Large intestine (tissue), 3 donors: ENCODE measurements at regions not wholly inside any gene's neighbourhood (a gene's known extent, or its start where the extent isn't known, plus 50 kb on each side); places are given as distances from the start of the nearest gene placed in this dataset.

ENCODE experiments used
- DNase-seq, 2 donors: peaks; one replicate each; pipeline versions ENCODE4 v3.0.0 to v3.0.0-alpha.2; 2013
- H3K27ac ChIP-seq: one replicate; pipeline ENCODE4 v1.5.1; 2013; ENCODE audit warnings: low read length
- H3K27me3 ChIP-seq: 2 replicates; pipeline ENCODE4 v1.6.1; 2013; ENCODE audit warnings: low read length; ENCODE audit not compliant: control insufficient read depth, insufficient read depth
- H3K36me3 ChIP-seq: 2 replicates; pipeline ENCODE4 v1.6.1; 2013; ENCODE audit warnings: low read length; ENCODE audit not compliant: control insufficient read depth, insufficient read depth
- H3K4me1 ChIP-seq: one replicate; pipeline ENCODE4 v1.6.1; 2013; ENCODE audit warnings: low read length; ENCODE audit not compliant: control insufficient read depth, insufficient read depth
- H3K4me3 ChIP-seq: one replicate; pipeline ENCODE4 v1.5.1; 2013; ENCODE audit warnings: low read length
- H3K9me3 ChIP-seq: one replicate; pipeline ENCODE4 v1.6.1; 2013; ENCODE audit warnings: mild to moderate bottlenecking, low read depth, low read length, moderate library complexity; ENCODE audit not compliant: control insufficient read depth
- WGBS: methylation state at CpG from one replicate; pipeline ENCODE4 v1.1.5; 2013; ENCODE audit warnings: low lambda C conversion rate; ENCODE audit not compliant: insufficient coverage; 5-methylcytosine and 5-hydroxymethylcytosine counted together

DNA sequence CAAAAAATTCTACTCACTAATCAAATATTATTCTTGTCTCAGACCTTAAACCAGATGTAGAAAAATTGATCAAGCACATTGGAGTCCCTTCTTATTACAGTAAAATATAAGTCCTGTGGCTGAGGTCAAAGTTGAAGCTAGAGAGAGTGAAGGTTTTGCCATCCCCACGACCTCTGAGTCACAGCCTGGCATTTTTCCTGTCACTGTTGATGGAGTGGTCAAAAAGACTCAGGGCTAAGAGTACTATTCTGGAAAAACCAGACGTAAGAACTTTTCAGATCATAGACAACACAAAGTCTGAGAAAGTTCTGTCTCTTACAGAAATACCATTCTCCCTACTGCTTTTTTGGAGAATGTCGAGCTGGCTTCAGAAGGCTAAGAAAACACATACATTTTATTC is 323.7 kb upstream of the ANKRD30A start:
- Histone ChIP-seq H3K27me3 (no peaks in the 10 kb centered on the region), H3K36me3 (no peaks in the 10 kb centered on the region), H3K27ac (no peak overlapping the region), H3K9me3 (no peaks in the 10 kb centered on the region), H3K4me1 (no peaks in the 10 kb centered on the region), H3K4me3 (no peak overlapping the region)
- DNase-seq = no peak
- WGBS = 60% methylated on average over 1 of the region's 3 CpGs

DNA sequence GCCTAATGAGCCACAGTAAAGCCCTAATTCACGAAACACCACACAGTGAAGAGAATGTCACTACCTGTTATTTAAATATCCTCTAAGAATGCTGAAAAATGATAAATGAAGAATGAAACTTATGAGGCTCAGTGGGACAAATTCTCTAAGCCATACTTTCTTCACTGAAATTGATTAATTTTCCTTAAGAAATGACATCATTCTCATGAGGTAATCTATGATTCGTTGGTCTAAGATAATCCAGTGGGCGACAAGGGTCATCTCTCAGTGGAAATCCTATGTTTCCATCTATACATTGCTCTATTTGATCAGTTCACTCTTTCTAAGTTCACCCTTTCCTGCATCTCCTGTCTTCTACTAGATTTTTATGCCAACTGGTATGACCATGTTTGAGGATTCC is 330.4 kb upstream of the ANKRD30A start:
- Histone ChIP-seq H3K9me3 (no peaks in the 10 kb centered on the region), H3K4me1 (no peaks in the 10 kb centered on the region), H3K36me3 (no peaks in the 10 kb centered on the region), H3K27ac (no peak overlapping the region), H3K27me3 (no peaks in the 10 kb centered on the region), H3K4me3 (no peak overlapping the region)
- no peak for DNase-seq
- 83% methylated on average over 1 of the region's 3 CpGs for WGBS

GRCh38 chr10:36789974-36790373 is 335.4 kb upstream of the ANKRD30A start:
- Histone ChIP-seq H3K4me1 (no peaks in the 10 kb centered on the region), H3K36me3 (no peaks in the 10 kb centered on the region), H3K9me3 (no peaks in the 10 kb centered on the region), H3K27me3 (no peaks in the 10 kb centered on the region), H3K27ac (no peak overlapping the region), H3K4me3 (no peak overlapping the region)
- WGBS = 50% methylated on average over 1 of the region's 4 CpGs
- DNase-seq = no peak

DNA sequence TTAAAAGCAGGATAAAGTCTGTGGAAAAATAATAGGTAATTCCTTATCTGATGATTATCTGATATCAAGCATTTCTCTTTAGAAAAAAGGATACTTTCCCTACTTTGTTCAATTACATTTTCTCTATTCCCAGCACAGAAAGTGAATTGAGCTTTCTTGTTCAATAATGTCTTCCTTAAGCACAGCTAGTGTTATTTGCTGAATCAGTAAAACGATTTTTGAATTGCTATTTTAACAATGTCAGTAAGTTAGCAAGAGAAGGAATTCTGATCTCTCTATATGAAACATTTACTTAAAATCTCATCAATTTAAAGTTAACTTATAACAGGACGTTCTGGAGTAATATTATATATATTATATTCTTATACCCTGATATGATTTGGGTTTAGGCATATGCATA is 337.2 kb upstream of the ANKRD30A start:
- Histone ChIP-seq H3K36me3 (no peaks in the 10 kb centered on the region), H3K27me3 (no peaks in the 10 kb centered on the region), H3K4me3 (no peak overlapping the region), H3K9me3 (no peaks in the 10 kb centered on the region), H3K27ac (no peak overlapping the region), H3K4me1 (no peaks in the 10 kb centered on the region)
- WGBS = no CpG with 5 or more reads among the region's 2 CpGs
- no peak for DNase-seq

GRCh38 chr10:36783400-36783799 is 342.0 kb upstream of the ANKRD30A start:
- Histone ChIP-seq H3K27me3 (no peaks in the 10 kb centered on the region), H3K27ac (no peak overlapping the region), H3K4me3 (no peak overlapping the region), H3K9me3 (no peaks in the 10 kb centered on the region), H3K4me1 (no peaks in the 10 kb centered on the region), H3K36me3 (no peaks in the 10 kb centered on the region)
- WGBS = no CpG with 5 or more reads among the region's 5 CpGs
- no peak for DNase-seq

DNA sequence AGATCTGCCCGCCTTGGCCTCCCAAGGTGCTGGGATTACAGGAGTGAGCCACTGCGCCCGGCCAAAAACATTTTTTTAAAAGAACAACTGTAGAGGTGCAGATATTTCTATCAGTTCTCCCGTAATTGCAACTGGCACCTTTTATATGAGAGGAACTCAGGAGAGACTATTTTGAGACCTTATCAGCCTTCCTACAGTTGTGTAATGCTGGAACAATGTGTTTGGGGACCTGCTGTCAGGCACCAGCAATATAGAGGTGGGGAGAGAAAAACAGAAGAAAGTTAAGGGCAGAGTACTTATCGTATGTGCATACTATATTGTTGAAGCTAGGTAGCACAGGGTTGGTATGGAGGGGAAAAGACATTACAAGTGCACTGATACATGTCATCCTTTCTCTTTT is 343.8 kb upstream of the ANKRD30A start:
- Histone ChIP-seq H3K4me1 (no peaks in the 10 kb centered on the region), H3K36me3 (no peaks in the 10 kb centered on the region), H3K9me3 (no peaks in the 10 kb centered on the region), H3K4me3 (no peak overlapping the region), H3K27ac (no peak overlapping the region), H3K27me3 (no peaks in the 10 kb centered on the region)
- no peak for DNase-seq
- WGBS = 86% methylated on average over 1 of the region's 5 CpGs

DNA sequence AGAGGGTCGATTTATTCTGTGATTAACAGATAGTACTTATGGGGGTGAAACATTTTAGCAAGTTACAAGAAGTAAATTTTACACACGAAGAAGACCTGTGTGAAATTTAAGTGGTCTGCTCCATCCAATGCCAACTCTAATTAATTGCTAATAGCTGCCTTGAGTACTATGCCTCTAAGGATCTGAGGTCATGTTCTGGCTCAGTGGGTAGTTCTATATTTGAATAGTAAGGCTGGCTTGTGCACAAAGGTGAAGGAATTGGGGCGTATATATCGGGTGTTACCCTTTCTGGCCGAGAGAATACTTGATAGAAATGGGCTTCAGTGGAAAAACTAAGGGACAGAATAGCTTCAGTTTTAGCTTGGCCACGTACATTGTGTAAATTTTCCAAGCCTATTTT is 345.2 kb upstream of the ANKRD30A start:
- Histone ChIP-seq H3K36me3 (no peaks in the 10 kb centered on the region), H3K4me3 (no peak overlapping the region), H3K4me1 (no peaks in the 10 kb centered on the region), H3K27ac (no peak overlapping the region), H3K9me3 (no peaks in the 10 kb centered on the region), H3K27me3 (no peaks in the 10 kb centered on the region)
- WGBS = 83% methylated on average over 3 of the region's 6 CpGs
- DNase-seq = no peak

- Histone ChIP-seq H3K27ac (no peak overlapping the region), H3K4me3 (no peak overlapping the region), H3K9me3 (no peaks in the 10 kb centered on the region), H3K27me3 (no peaks in the 10 kb centered on the region), H3K36me3 (no peaks in the 10 kb centered on the region), H3K4me1 (no peaks in the 10 kb centered on the region)
- peak; percentile 24 to 30 for DNase-seq
- 22% methylated on average over 1 of the region's 2 CpGs for WGBS
Observed at GRCh38 chr10:36779238-36779846, 346.1 kb upstream of the ANKRD30A start.

- Histone ChIP-seq H3K4me1 (no peaks in the 10 kb centered on the region), H3K9me3 (no peaks in the 10 kb centered on the region), H3K27ac (no peak overlapping the region), H3K27me3 (no peaks in the 10 kb centered on the region), H3K36me3 (no peaks in the 10 kb centered on the region), H3K4me3 (no peak overlapping the region)
- DNase-seq = no peak
Observed at GRCh38 chr10:36778651-36779050, 346.7 kb upstream of the ANKRD30A start.

DNA sequence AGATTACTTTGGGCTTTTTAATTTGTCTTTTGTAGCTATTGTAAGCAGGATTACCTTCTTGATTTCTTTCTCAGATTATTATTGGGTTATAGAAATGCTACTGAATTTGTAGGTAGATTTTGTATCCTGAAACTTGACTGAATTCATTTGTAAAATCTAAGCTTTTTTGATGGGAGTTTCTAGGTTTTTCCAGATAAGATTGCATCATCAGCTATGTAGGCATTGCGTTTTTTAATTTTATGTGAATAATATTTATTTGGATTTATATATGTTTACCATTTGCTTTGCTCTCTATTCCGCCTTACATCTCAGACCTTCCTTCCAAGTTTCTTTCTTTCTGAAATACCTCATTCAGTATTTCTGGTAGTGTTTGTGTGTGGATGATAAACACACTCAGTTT is 351.7 kb upstream of the ANKRD30A start:
- no peak for DNase-seq
- no peaks in the 10 kb centered on the region for H3K27me3 ChIP-seq
- H3K27ac ChIP-seq = no peak overlapping the region
- no peaks in the 10 kb centered on the region for H3K36me3 ChIP-seq
- no peaks in the 10 kb centered on the region for H3K9me3 ChIP-seq
- no peaks in the 10 kb centered on the region for H3K4me1 ChIP-seq
- 92% methylated on average over 2 of the region's 2 CpGs for WGBS
- no peak overlapping the region for H3K4me3 ChIP-seq

DNA sequence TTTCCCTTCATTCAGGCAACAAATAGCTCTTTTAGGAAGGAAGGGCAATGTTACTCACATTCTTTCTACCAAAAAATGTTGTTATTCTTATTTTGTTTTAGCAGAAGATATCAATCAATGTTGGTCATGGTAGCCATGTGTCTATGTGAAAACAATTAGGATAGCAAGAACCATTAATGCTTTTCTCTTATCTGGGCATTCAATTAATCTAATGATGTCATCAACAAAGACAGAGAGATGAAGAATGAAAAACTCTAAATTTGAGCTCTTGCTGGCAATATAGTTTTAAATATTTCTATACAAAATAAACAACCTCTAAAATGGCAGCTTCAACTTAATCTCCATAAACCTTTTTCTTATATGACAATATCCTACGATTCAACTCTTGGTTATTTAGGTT is 353.7 kb upstream of the ANKRD30A start:
- Histone ChIP-seq H3K27me3 (no peaks in the 10 kb centered on the region), H3K9me3 (no peaks in the 10 kb centered on the region), H3K4me3 (no peak overlapping the region), H3K4me1 (no peaks in the 10 kb centered on the region), H3K27ac (no peak overlapping the region), H3K36me3 (no peaks in the 10 kb centered on the region)
- 75% methylated on average over 1 of the region's 1 CpG for WGBS
- DNase-seq = no peak
